ENCODE measurements at regions not wholly inside any gene's neighbourhood (a gene's known extent, or its start where the extent isn't known, plus 50 kb on each side); places are given as distances from the start of the nearest gene placed in this dataset.
"Not testable (repeated sequence)": the region's sequence is repeated elsewhere in the genome, so short reads cannot be mapped to it uniquely, and the experiment has no call there.

DNA sequence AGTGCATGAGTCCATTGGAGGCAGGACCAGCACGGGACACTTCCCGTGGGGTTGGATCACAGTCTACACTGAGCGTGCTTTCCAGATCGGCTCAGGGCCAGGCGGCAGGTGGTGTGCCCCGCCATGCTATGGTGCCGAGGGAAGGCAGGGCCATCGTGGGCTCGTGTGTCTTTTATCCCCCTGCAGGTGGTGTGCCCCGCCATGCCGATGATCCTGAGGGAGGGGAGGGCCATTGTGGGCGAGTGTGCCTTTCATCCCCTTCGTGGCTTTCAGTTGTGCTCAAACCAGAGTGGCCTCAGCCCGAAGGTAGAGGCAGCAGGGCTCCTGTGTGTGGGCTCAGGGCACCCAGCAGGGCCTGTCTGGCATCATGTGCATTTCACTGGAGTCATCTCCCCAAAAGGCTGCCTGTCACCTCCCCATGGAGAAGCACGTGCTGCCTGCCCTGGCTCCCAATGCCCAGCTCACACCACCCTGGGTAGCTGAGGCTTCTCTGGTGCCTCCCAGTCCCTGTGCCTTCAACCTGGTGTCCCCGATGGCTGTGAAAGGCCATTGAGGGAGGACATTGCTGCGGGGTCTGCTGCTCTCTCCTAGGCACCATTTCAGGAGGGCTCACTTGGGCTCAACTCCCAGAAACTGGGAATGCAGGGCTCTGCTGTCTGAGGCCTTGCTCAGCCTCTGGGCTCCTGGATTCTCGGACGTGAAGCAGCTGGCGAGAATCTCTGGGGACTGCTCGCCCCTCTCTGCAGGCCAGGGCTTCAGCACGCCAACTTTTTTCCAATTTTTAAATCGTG, 207.6 kb downstream of the NPIPB11 start:
- Histone ChIP-seq H3K27me3 (ENCODE audit: control insufficient read depth, insufficient read depth, low read length) (no peaks in the 10 kb centered on the region), H3K4me3 (ENCODE audit: low read length) (no peak overlapping the region), H3K36me3 (ENCODE audit: control insufficient read depth, insufficient read depth, low read length) (no peaks in the 10 kb centered on the region), H3K9me3 (replicated peaks; ENCODE audit: control insufficient read depth, low read depth, low read length) (no peaks in the 10 kb centered on the region), H3K27ac (ENCODE audit: low read length) (no peak overlapping the region), H3K4me1 (ENCODE audit: control insufficient read depth, insufficient read depth, low read length) (peaks cover 28% of the 10 kb centered on the region)
- DNase-seq: no peak
- 66% methylated on average over 20 of the region's 23 CpGs for WGBS (ENCODE audit: insufficient coverage)

DNA sequence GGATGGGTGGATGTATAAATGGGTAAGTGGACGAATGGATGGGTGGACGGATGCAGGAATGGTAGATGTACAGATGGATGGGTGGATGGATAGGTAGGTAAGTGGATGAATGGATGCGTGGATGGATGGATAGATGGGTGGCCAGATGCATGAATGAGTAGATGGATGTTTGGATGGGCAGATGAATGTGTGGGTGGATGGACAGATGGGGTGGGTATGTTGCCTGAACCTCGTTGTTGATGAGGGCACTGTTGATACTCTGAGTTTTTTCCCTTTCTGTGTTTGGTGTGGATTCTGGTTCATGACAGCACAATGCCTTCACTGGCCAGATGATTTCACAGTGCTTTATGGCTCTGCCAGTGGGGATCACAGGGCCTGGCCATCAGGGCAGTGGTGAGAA, 208.3 kb downstream of the NPIPB11 start:
- no peaks in the 10 kb centered on the region for H3K27me3 ChIP-seq (ENCODE audit: control insufficient read depth, insufficient read depth, low read length)
- no peaks in the 10 kb centered on the region for H3K9me3 ChIP-seq (replicated peaks; ENCODE audit: control insufficient read depth, low read depth, low read length)
- peaks cover 28% of the 10 kb centered on the region for H3K4me1 ChIP-seq (ENCODE audit: control insufficient read depth, insufficient read depth, low read length)
- no peak overlapping the region for H3K4me3 ChIP-seq (ENCODE audit: low read length)
- 99% methylated on average over 4 of the region's 4 CpGs for WGBS (ENCODE audit: insufficient coverage)
- no peak overlapping the region for H3K27ac ChIP-seq (ENCODE audit: low read length)
- no peaks in the 10 kb centered on the region for H3K36me3 ChIP-seq (ENCODE audit: control insufficient read depth, insufficient read depth, low read length)
- DNase-seq: no peak

DNA sequence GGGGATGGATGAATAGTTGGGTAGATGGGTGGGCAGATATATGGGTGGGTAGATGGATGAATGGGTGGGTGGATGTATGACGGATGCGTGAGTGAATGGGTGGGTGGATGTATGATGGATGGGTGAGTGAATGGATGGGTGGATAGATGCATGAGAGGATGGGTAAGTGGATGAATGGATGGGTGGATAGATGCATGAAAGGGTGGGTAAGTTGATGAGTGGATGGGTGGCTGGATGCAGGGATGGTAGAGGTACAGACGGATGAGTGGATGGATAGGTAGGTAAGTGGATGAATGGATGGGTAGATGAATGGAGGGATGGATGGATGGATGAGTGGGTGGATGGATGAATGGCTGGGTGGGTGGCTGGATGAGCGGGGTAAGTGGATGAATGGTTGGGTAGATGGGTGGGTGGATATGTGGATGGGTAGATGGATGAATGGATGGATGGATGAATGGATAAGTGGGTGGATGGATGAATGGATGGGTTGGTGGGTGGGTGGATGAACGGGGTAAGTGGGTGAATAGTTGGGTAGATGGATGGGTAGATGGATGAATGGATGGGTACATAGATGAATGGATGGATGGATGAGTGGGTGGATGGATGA, 208.9 kb downstream of the NPIPB11 start:
- not testable (repeated sequence) for H3K4me3 ChIP-seq (ENCODE audit: low read length); H3K9me3 ChIP-seq (replicated peaks; ENCODE audit: control insufficient read depth, low read depth, low read length); H3K36me3 ChIP-seq (ENCODE audit: control insufficient read depth, insufficient read depth, low read length); DNase-seq; H3K27ac ChIP-seq (ENCODE audit: low read length); H3K27me3 ChIP-seq (ENCODE audit: control insufficient read depth, insufficient read depth, low read length)
- H3K4me1 ChIP-seq (ENCODE audit: control insufficient read depth, insufficient read depth, low read length): peaks cover 26% of the 10 kb centered on the region
- 100% methylated on average over 5 of the region's 5 CpGs for WGBS (ENCODE audit: insufficient coverage)

DNA sequence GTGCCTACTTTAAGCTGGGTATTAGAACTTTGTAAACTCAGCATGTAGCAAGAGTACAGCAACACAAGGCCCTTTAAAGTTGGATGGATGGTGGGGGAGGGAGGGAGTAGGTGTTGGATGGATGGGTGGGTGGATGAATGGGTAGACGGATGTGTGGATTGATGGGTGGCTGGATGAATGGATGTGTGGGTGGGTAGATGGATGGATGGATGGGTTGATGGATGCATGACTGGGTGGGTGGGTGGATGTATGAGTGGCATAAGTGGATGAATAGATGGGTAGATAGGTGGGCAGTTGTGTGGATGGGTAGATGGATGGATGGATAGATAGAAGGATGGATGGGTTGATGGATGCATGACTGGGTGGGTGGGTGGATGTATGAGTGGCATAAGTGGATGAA, 209.8 kb downstream of the NPIPB11 start:
- H3K9me3 ChIP-seq (replicated peaks; ENCODE audit: control insufficient read depth, low read depth, low read length); H3K4me3 ChIP-seq (ENCODE audit: low read length); H3K27me3 ChIP-seq (ENCODE audit: control insufficient read depth, insufficient read depth, low read length); H3K36me3 ChIP-seq (ENCODE audit: control insufficient read depth, insufficient read depth, low read length); H3K27ac ChIP-seq (ENCODE audit: low read length); DNase-seq: not testable (repeated sequence)
- peaks cover 19% of the 10 kb centered on the region for H3K4me1 ChIP-seq (ENCODE audit: control insufficient read depth, insufficient read depth, low read length)
- WGBS (ENCODE audit: insufficient coverage): no CpG with 5 or more reads among the region's 1 CpG

DNA sequence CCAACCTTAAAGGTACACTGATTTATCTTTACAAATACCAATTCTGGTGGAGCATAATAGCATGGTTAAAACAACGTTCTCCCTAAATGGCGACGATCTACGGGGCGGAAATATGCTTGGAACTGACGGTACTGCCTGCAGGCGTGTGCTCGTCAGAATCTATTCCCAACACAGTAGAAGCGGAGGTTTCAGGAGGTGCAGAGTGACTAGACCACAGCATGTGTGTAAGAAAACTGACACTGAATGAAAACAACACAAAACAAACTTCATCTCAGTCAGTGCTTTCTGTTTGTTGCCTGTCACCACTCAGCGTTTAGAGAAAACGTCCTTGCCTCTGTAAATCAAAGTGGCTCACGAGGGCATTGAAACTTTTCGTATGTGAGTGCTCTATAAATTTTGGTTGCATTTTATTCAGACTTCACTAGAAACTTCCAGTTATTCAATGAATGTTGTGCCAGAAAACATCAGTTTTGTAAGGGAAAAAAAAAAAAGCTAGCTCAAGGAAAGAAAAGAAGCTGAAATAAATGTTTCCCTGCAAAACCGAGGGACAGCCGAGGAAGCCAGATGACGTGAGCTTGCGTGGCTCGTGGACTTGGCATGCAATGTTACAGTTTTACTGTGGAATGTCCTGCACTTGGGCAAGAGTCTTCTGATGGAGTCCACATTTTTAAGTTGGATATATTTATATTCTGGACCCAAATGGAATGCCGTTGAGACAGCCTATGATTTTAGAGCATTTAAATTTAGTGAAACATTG, 210.4 kb downstream of the LAT start:
- peak; percentile 87 for DNase-seq
- Histone ChIP-seq H3K27ac (ENCODE audit: low read length) (peak overlapping the region; percentile 72), H3K4me1 (ENCODE audit: control insufficient read depth, insufficient read depth, low read length) (peaks cover 14% of the 10 kb centered on the region)
- not testable (repeated sequence) for H3K4me3 ChIP-seq (ENCODE audit: low read length); H3K9me3 ChIP-seq (replicated peaks; ENCODE audit: control insufficient read depth, low read depth, low read length); H3K27me3 ChIP-seq (ENCODE audit: control insufficient read depth, insufficient read depth, low read length); H3K36me3 ChIP-seq (ENCODE audit: control insufficient read depth, insufficient read depth, low read length)
- whole genome bisulfite sequencing (ENCODE audit: insufficient coverage): 39% methylated on average over 6 of the region's 19 CpGs

DNA sequence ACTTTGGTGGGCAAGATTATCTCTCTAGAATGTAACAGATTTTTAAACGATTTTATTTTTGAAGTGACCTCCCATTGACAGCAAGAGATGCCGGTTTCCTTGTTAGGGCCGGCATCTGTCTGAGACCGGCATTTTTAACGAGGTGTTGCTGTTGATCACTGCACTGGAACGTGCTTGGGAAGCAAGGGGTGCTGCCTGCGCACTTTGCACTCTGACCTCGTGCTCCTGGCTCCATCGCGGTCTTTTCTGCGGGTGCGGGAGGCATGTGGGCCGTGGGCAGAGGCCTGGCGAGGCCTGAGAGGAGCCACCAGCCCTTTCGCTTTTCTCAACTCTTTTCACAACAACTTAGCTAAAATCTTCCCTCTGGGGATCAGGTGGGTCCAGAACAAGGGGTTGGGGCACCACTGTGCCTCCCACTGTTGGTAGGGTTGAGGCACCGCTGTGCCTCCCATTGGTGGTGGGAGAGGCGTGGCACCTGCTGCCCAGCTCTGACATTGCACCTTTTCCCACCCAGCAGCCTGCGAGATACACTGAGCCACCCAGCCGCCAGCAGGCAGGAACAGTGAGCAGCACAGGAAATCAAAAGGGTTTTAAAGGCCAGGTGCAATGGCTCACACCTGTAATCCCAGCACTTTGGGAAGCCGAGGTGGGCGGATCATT, 209.5 kb downstream of the LAT start:
- H3K27ac ChIP-seq (ENCODE audit: low read length): peak overlapping the region; percentile 72

GRCh38 chr16:29193634-29194033, 208.8 kb downstream of the LAT start:
- H3K9me3 ChIP-seq (replicated peaks; ENCODE audit: control insufficient read depth, low read depth, low read length); H3K36me3 ChIP-seq (ENCODE audit: control insufficient read depth, insufficient read depth, low read length); H3K4me1 ChIP-seq (ENCODE audit: control insufficient read depth, insufficient read depth, low read length); H3K27me3 ChIP-seq (ENCODE audit: control insufficient read depth, insufficient read depth, low read length); DNase-seq; H3K4me3 ChIP-seq (ENCODE audit: low read length); H3K27ac ChIP-seq (ENCODE audit: low read length): not testable (repeated sequence)
- WGBS (ENCODE audit: insufficient coverage): no CpG with 5 or more reads among the region's 13 CpGs

More for the DNA sequence above, 209.5 kb downstream of the LAT start:
- H3K27me3 ChIP-seq (ENCODE audit: control insufficient read depth, insufficient read depth, low read length); H3K9me3 ChIP-seq (replicated peaks; ENCODE audit: control insufficient read depth, low read depth, low read length); DNase-seq; H3K4me3 ChIP-seq (ENCODE audit: low read length); H3K36me3 ChIP-seq (ENCODE audit: control insufficient read depth, insufficient read depth, low read length); H3K4me1 ChIP-seq (ENCODE audit: control insufficient read depth, insufficient read depth, low read length): not testable (repeated sequence)
- WGBS (ENCODE audit: insufficient coverage): no CpG with 5 or more reads among the region's 21 CpGs

DNA sequence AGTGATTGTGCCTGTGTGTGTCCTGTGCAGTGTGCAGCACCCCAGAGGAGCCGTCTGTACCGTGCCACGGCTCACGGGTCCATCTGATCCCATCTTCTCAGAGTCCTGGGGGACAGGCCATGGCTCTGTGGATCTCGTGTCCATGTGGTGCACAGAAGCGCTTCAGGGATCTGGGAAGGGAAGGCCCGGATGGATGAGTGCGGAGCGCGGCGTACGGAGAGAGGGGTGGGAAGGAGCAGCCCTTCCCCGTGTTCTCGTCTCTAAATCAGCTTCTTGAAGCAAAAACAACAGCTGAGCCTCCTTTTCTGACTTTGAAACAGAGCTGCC, 208.4 kb downstream of the LAT start:
- not testable (repeated sequence) for H3K36me3 ChIP-seq (ENCODE audit: control insufficient read depth, insufficient read depth, low read length); H3K4me3 ChIP-seq (ENCODE audit: low read length); H3K27ac ChIP-seq (ENCODE audit: low read length); DNase-seq; H3K9me3 ChIP-seq (replicated peaks; ENCODE audit: control insufficient read depth, low read depth, low read length); H3K4me1 ChIP-seq (ENCODE audit: control insufficient read depth, insufficient read depth, low read length); H3K27me3 ChIP-seq (ENCODE audit: control insufficient read depth, insufficient read depth, low read length)
- WGBS (ENCODE audit: insufficient coverage): 93% methylated on average over 6 of the region's 14 CpGs

DNA sequence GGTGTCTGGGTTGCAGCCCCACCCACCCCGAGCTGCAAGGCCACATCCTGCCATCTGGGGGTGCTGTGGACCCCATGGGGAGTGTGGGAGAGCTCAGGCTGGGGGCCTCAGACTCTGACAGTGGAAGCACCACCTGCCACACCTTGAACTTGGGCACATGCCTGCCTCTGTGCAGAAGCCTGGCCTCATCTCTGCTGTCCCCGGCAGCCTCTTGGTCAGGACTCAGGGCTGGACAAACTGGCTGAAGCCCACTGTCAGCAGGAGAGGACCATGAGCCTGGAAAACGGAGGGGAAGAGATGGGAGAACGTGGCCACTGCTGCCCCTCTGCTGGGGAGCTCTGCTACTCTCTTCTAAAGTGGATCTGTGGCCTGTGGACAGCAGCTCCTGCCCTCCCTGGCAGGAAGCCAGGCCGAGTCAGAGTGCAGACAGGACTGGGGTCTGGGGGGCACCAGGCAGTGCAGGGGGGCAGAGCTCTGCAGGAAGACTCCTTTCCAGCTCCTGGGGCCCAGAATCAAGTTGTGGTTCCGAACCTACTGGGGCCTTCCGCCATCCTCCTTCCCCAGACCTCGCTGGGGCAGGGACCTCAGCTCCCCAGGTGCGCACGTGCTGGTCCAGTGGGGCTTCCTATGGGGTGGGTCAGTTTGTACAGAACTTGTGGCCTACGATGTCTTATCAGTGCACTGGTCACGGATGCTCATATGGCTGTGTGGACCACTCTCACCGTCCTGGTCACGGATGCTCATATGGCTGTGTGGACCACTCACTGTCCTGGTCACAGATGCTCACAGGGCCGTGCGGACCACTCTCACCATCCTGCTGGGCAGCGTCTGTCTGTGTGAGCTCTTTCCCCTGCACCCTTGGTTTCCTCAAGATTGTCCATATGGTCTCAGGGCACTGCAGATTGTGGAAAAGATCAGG, 207.7 kb downstream of the LAT start:
- Histone ChIP-seq H3K4me3 (ENCODE audit: low read length) (no peak overlapping the region), H3K27ac (ENCODE audit: low read length) (no peak overlapping the region), H3K4me1 (ENCODE audit: control insufficient read depth, insufficient read depth, low read length) (peaks cover 2% of the 10 kb centered on the region), H3K9me3 (replicated peaks; ENCODE audit: control insufficient read depth, low read depth, low read length) (no peaks in the 10 kb centered on the region), H3K36me3 (ENCODE audit: control insufficient read depth, insufficient read depth, low read length) (no peaks in the 10 kb centered on the region), H3K27me3 (ENCODE audit: control insufficient read depth, insufficient read depth, low read length) (no peaks in the 10 kb centered on the region)
- 79% methylated on average over 11 of the region's 17 CpGs for WGBS (ENCODE audit: insufficient coverage)
- no peak for DNase-seq

Measured in muscle of leg (tissue), 3 donors.